HG02981 (cell line): ENCODE measurements at regions not wholly inside any gene's neighbourhood (a gene's known extent, or its start where the extent isn't known, plus 50 kb on each side); places are given as distances from the start of the nearest gene placed in this dataset.
A peak's percentile ranks its signal among the peaks of the same experiment; 100 is the strongest.

ENCODE experiments used
- ATAC-seq: cut with Tn5 transposase; IDR thresholded peaks from one replicate; pipeline ENCODE4 v1.9.1; 2021; ENCODE audit warnings: mild to moderate bottlenecking, moderate library complexity; ENCODE audit not compliant: unreplicated experiment

DNA sequence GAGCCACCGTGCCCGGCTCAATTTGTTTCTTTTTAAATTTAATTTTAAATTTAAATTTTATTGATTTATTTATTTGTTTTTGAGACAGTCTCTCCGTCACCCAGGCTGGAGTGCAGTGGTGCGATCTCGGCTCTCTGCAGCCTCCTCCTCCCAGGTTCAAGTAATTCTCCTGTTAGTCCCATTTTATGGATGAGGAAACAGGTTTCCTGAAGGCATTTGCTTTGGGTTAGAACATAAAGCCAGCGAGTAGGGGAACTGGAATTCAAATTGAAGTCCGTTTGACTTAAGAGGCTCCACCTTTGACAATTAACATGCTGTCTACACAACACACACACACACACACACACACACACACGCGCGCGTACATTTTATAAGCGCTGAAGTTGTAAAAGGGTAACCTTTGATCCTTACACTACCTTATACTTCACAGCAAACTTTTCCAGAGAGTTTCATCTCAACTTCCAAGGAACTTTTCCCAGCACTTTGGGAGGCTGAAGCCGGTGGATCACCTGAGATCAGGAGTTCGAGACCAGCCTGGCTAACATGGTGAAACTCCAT lies 232.0 kb downstream of the BCAS1 start:
- no peak for ATAC-seq

- no peak for ATAC-seq
These were observed 233.1 kb downstream of the BCAS1 start for GRCh38 chr20:53837126-53837826.

DNA sequence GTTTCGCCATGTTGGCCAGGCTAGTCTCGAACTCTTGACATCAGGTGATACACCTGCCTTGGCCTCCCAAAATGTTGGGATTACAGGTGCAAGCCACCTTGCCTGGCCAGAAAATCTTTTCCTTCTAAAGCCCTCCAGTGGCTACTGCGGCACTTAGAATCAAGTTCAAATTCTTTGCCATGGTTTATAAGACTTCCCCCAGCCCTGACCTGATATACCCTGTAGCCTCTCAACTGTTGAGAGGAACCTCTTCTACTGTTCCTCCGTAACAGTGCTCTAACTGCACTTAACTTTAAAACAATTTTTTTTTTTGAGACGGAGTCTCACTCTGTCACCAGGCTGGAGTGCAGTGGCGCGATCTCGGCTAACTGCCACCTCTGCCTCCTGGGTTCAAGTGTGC lies 235.6 kb downstream of the BCAS1 start:
- no peak for ATAC-seq

DNA sequence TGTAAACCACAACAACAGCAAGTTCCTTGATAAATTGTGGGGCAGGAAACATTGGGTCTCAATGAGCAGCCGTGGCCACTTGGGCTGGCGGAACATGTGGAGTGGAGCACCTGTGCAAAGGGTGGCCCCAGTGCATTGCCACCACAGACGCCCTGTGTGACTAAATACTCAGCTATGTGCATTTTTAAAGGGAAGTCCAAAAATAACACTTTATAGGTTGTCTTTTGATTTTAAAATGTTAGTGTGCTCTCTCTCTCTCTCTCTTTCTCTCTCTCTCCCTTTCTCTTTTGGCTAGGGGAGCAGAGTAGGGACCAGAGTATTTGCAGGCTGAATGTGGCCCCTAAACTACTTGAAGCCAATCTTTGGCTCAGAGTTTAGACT lies 236.3 kb downstream of the BCAS1 start:
- ATAC-seq, result no peak

DNA sequence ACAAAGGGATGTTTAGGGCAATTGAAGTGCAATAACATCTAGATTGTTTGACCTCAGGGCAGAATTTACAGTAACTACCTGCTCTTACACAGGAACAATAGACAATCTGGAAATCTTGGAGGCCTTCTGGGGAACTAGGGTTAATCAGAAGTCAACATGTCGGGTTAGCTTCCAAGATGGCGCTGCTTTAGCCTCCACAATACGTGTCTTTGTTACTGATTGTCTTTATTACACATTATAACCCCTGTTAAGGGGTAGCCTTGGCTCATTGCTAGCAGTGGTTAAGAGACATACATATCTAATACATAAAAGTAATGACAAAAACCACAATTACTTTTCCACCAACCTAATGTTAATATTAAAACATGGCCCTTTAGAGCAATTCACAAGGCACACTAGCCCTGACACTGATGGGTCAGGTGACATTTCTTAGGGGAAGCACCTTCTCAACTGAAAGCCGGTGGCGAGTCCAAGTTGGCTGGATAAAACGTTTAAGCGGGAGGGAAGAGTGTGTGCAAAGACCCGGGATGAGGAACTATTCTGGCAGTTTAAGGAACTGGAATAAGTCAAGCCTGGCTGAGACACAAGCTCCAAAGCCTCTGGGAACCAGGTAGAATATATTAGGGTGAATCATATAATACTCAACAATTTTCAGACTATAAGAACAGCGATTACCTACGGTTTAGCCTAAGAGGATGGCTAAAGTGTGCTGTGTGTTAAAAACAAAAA lies 236.9 kb downstream of the BCAS1 start:
- no peak for ATAC-seq

- ATAC-seq, result no peak
These were observed 237.9 kb downstream of the BCAS1 start for GRCh38 chr20:53832499-53832898.

GRCh38 chr20:53831812-53832211 lies 238.2 kb upstream of the ZNF217 start:
- ATAC-seq, result no peak

- ATAC-seq, result no peak
These were observed 237.6 kb upstream of the ZNF217 start for GRCh38 chr20:53831228-53831627.

DNA sequence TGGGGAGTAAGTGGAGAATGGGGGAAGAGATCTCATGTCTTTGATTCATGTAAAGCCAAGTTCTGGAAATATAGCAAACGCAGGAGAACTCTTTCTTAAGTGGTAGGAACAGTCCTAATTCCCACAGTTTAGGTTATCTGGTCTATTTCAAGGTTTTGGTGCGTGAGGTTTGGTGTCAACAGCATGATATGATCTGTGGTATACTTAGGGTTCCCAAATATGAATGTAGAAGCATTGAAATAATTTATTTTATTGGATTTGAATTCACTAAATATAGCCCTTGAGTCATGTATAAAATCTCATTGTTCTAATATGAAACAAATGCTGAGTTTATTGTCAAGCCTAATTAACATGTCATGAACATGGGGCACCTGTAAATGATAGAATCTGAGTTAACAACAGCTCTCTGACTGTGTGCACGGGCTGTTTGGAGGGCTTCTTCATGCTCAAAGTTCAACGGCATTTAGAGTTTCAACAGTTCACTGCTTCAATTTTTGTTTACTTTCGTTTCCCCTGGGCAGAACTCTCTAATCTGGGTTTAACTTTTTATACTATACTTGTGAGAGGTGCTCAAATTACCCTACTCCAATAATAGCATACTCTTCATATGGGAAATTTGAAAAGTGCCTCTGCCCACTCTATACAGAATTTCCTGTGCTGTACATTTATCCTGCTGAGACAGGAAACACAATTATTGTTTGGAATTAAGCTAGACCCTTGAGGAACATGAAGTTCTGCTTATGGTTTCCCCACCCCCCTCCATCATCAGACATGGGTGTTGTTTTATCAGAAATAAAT lies 236.3 kb upstream of the ZNF217 start:
- no peak for ATAC-seq

DNA sequence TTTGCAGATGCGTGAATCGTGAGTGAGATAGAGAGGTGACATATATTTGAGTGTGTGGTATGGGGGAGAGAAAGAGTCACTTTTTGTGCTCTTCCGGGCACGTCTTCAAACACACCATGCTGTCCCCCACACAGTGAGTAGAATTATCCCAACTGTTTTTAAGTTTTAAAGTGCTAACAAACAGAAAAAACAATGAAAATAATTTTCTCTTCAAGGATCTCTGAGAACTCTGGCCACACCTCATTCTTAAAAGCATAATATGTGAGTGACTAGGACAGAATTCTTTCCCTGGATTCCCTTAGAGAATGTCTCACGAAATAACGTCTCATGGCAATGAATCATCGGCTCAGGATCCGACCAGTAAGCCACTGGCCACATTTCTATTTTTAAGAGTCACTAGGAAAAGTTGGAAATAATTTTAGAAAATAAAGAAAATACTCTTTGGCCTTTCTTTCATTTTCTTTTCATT lies 235.7 kb upstream of the ZNF217 start:
- ATAC-seq, result no peak

DNA sequence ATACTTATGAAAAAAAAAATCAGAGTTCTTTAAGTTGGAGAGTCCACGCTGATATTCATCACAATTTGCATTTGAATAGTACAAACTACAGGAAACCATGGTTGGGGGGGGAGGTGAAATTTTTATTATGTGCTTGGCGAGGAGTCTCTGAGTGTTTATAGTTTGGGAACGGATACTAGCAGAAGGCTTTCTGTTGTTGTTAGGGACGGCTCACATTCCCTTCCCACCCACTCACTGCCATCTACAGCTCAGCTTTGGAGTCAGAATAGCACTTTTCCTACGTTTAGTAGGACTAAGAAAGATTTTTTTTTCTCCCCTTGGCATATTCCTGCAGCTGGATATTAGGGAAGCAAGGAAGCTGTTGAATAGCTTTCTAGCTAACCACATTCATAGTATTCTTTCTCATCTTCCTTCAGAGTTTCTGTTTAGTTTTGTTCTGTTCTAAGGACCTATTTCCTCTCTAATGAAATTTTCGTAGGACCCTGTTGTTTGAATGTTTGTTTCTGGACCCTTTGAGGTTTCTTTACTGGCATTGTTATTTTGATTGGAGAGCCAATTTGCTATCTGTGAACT lies 235.1 kb upstream of the ZNF217 start:
- ATAC-seq, result no peak

GRCh38 chr20:53828088-53828681 lies 234.5 kb upstream of the ZNF217 start:
- ATAC-seq, result no peak

- ATAC-seq, result no peak
These were observed 233.9 kb upstream of the ZNF217 start for GRCh38 chr20:53827292-53828087.

DNA sequence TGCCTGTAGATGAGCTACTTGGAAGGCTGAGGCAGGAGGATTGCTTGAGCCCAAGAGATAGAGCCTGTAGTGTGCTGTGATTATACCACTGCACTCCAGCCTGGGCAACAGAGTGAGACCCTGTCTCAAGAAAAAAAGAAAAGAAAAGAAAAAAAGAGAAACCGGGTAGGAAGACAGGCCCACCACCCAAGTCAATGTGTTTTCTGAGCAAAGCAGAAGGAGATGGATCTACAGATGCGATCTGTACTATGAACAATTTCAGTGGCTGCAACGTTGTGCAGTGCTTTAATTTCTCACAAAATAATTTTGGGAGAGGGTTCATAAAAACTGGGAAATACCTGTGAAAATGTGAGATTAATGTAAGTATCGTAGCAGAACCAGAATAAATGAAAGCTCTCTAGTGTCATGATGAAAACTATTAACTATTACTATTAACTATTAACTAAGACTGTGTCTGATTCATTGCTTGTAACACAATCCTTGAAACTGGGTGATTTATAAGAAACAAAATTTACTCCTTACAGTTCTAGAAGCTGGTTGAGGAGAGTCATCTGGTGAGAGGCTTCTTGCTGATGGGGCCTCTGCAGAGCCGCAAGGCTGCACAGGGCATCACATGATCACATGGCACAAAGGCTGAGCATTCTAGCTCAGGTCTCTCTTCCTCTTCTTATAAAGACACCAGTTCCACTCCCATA lies 233.1 kb upstream of the ZNF217 start:
- peak; percentile 77 for ATAC-seq

- ATAC-seq, result no peak
These were observed 232.5 kb upstream of the ZNF217 start for GRCh38 chr20:53826090-53826489.

GRCh38 chr20:53825282-53825681 lies 231.6 kb upstream of the ZNF217 start:
- no peak for ATAC-seq

- ATAC-seq, result no peak
These were observed 231.1 kb upstream of the ZNF217 start for GRCh38 chr20:53824779-53825178.

DNA sequence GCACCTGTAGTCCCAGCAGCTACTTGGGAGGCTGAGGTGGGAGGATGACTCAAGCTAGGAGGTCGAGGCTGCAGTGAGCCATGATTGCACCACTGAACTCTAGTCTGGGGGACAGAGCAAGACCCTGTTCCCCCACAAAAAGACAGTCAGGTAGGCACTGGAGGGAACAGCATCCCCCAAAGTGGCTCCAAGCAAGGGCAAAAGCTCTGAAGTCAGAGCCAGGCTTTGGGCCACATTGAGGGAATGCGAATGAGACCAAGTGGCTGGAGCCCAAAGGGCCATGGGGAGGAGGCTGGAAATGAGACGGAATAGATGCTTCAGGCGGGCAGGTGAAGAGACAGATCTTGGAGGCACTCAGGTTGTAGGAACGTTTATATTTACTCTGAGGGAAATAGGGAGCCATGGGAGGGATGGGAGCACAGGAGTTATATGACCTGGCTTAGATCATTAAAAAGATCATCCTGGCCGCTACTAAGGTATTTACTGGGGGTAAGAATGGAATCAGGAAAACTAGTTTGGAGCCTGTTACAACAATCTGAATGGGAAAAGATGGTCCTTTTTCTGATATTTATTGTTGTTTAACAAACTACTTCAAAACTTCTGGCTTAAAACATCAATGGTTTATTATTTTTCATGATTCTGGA lies 229.6 kb upstream of the ZNF217 start:
- ATAC-seq, result no peak

- ATAC-seq, result no peak
These were observed 228.9 kb upstream of the ZNF217 start for GRCh38 chr20:53822534-53822933.
